Calu3 (cell line): ENCODE measurements at regions not wholly inside any gene's neighbourhood (a gene's known extent, or its start where the extent isn't known, plus 50 kb on each side); places are given as distances from the start of the nearest gene placed in this dataset.

Experiments
- BruUV-seq: library from RNA; stranded (reverse); fragments of 400-500 nt; replicated peaks from 2 replicates; lab custom pipeline; 2021; lab: Mats Ljungman, UMichigan
- CTCF ChIA-PET: fragments of 300-600 bp; sonication (Branson Sonifier 250); formaldehyde crosslinking; loops from one replicate; lab custom pipeline; 2022; ENCODE audit warnings: antibody characterized with exemption; lab: Charles Lee
- DNase-seq: peaks from one replicate; pipeline ENCODE4 v3.0.0; 2022
- H3K27ac Mint-ChIP-seq: one replicate; pipeline ENCODE4 v1.8.0; 2022; ENCODE audit warnings: mixed read lengths; ENCODE audit not compliant: unreplicated experiment
- H3K27me3 Mint-ChIP-seq: one replicate; pipeline ENCODE4 v1.8.0; 2022; ENCODE audit warnings: mixed read lengths; ENCODE audit not compliant: unreplicated experiment
- H3K36me3 Mint-ChIP-seq: one replicate; pipeline ENCODE4 v1.8.0; 2022; ENCODE audit warnings: mild to moderate bottlenecking, moderate library complexity, mixed read lengths; ENCODE audit not compliant: insufficient read depth, unreplicated experiment
- H3K4me1 Mint-ChIP-seq: one replicate; pipeline ENCODE4 v1.8.0; 2022; ENCODE audit warnings: mild to moderate bottlenecking, low read depth, mixed read lengths; ENCODE audit not compliant: unreplicated experiment
- H3K4me3 Mint-ChIP-seq: one replicate; pipeline ENCODE4 v1.8.0; 2022; ENCODE audit warnings: mild to moderate bottlenecking, low read depth, moderate library complexity, mixed read lengths; ENCODE audit not compliant: unreplicated experiment
- H3K9me3 Mint-ChIP-seq: one replicate; pipeline ENCODE4 v1.8.0; 2022; ENCODE audit warnings: low read depth, mixed read lengths; ENCODE audit not compliant: unreplicated experiment
- intact Hi-C: fragments of 100-400 bp; cut with micrococcal nuclease; formaldehyde crosslinking; loops from one replicate; pipeline ENCODE4 v1.10.0; 2022; ENCODE audit not compliant: unreplicated experiment
- TF ChIP-seq, protein P1 (sequence below): fragments of 200-600 bp; IDR thresholded peaks from one replicate; pipeline ENCODE4 v1.8.0; 2022; ENCODE audit warnings: antibody characterized with exemption; ENCODE audit not compliant: unreplicated experiment

DNA sequence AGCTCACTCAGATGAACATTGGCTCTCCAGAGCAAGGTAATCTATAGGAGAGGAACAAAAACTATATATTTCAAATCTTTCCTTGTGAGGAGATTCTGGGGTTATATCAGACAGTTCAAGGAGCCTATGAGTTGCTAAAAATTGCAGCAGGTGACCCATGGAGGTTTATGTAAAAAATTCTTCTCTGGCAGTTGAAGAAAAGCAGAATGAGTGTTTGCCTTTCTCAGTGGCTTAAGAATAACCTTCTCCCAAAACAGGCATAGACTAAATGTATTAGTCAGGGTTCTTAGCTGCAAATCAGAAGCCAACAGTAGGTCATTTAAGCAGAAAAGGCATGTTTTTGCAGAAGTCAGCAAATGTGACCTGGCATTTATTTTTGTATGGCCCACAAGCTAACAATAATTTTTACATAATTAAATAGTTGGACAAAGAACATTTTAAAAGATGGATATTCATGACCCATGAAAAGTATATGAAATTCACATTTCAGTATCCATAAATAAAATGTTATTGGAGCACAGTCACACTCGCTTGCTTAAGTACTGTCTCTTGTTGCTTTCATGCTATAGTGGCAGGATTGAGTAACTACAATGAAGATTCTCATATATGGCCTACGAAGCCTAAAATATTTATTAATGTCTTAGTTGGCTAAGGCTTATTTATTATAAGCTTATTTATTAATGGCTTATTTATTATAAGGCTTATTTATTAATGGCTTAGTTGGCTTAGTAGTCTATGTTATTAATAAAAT, 93.4 kb upstream of the TLK1 start:
- no peak overlapping the region for H3K4me3 Mint-ChIP-seq
- TF ChIP-seq, protein P1, sequence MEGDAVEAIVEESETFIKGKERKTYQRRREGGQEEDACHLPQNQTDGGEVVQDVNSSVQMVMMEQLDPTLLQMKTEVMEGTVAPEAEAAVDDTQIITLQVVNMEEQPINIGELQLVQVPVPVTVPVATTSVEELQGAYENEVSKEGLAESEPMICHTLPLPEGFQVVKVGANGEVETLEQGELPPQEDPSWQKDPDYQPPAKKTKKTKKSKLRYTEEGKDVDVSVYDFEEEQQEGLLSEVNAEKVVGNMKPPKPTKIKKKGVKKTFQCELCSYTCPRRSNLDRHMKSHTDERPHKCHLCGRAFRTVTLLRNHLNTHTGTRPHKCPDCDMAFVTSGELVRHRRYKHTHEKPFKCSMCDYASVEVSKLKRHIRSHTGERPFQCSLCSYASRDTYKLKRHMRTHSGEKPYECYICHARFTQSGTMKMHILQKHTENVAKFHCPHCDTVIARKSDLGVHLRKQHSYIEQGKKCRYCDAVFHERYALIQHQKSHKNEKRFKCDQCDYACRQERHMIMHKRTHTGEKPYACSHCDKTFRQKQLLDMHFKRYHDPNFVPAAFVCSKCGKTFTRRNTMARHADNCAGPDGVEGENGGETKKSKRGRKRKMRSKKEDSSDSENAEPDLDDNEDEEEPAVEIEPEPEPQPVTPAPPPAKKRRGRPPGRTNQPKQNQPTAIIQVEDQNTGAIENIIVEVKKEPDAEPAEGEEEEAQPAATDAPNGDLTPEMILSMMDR = no peak
- DNase-seq = no peak
- BruUV-seq = no TSS peak
- H3K27ac Mint-ChIP-seq = no peak overlapping the region
- H3K4me1 Mint-ChIP-seq = peaks cover 11% of the 10 kb centered on the region
- no peaks in the 10 kb centered on the region for H3K9me3 Mint-ChIP-seq
- no peaks in the 10 kb centered on the region for H3K36me3 Mint-ChIP-seq
- no peaks in the 10 kb centered on the region for H3K27me3 Mint-ChIP-seq
- CTCF ChIA-PET = interaction anchor here (0.7 to 0.8 kb wide), 2 partner anchors 10 to 20 kb away, joined by 3 read pairs; no protein-coding TSS in a partner anchor
- intact Hi-C loops = no loop called here

DNA sequence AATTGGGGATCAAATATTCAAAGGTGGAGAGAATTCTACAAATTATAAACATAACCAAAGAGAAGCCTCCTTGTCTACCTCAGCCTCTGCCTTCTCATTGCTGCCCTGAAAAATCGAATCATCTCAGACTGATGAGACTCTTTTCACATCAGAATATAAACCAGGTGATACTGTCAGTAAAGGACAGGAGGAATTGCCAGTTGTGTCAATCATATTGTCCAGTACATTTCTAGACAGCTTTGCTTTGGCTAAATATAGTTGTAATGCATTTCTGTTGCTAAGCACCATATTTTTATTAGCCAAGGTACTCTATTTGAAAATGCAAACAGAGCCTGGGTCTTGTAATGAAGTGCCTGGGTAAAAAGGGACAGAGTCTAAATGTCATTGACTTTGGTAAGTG, 92.6 kb upstream of the TLK1 start:
- H3K4me3 Mint-ChIP-seq = no peak overlapping the region

GRCh38 chr2:171249689-171250088, 89.0 kb upstream of the TLK1 start:
- Mint-ChIP-seq H3K4me1 (peaks cover 12% of the 10 kb centered on the region), H3K27me3 (no peaks in the 10 kb centered on the region), H3K36me3 (no peaks in the 10 kb centered on the region), H3K4me3 (no peak overlapping the region), H3K9me3 (peaks cover 6% of the 10 kb centered on the region), H3K27ac (no peak overlapping the region)
- TF ChIP-seq, protein P1 = no peak
- no TSS peak for BruUV-seq
- CTCF ChIA-PET = interaction anchor here (0.7 kb wide), 1 partner anchor 16 kb away, joined by 3 read pairs; no protein-coding TSS in a partner anchor
- intact Hi-C loops = no loop called here
- DNase-seq = no peak

More for the DNA sequence above, 92.6 kb upstream of the TLK1 start:
- no peak for DNase-seq
- TF ChIP-seq, protein P1 = no peak
- CTCF ChIA-PET = no interaction called here
- H3K27ac Mint-ChIP-seq = no peak overlapping the region
- no peaks in the 10 kb centered on the region for H3K27me3 Mint-ChIP-seq
- no TSS peak for BruUV-seq
- intact Hi-C loops = no loop called here
- no peaks in the 10 kb centered on the region for H3K9me3 Mint-ChIP-seq
- peaks cover 11% of the 10 kb centered on the region for H3K4me1 Mint-ChIP-seq
- H3K36me3 Mint-ChIP-seq = no peaks in the 10 kb centered on the region

DNA sequence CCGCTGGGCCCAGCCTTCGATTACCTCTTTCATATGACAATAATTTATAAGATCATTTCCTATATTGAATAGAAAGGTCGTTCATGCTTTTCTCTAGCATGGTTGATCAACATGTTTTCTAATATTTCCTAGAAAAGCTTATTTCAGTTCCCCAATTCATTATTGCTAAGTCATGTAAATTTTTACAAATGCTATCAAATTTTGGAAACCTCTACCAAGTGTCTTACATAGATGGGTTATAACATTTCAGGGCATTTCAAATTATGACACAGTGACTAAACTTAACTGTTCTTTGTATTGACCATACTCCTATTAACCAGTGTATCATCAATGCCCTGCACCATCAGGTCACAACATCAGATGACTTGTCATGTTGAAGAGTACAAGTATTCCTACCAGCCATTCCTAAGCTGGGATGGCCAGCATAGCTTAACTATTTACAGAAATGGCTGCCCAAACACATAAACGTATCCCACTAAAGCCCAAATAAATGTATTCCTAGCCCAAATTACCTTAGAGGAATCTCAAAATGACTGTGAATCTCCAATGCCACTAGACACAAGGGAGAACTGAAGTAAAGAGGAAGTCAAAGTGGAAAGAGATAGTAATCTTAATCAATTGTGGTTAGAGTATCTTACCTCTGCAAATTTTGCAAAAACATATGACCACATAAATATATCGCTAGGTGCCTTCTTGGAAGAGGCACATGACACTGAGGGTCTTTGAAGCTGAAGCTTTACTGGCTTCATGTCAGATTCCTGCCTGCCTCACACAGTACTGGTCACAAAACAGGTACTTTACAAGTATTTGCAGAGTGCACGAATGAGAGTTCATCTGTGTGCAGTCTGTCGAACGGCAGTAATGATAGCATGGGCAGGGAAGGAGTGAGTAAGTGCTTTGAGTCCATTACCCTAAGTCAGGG, 87.3 kb upstream of the TLK1 start:
- Mint-ChIP-seq H3K36me3 (no peaks in the 10 kb centered on the region), H3K4me3 (no peak overlapping the region), H3K27me3 (no peaks in the 10 kb centered on the region), H3K4me1 (peaks cover 19% of the 10 kb centered on the region), H3K9me3 (peaks cover 10% of the 10 kb centered on the region), H3K27ac (no peak overlapping the region)
- intact Hi-C loops = no loop called here
- CTCF ChIA-PET = no interaction called here
- DNase-seq = no peak
- TF ChIP-seq, protein P1 = no peak
- BruUV-seq = no TSS peak
